Thyroid gland (tissue), 4 donors: ENCODE measurements at regions not wholly inside any gene's neighbourhood (a gene's known extent, or its start where the extent isn't known, plus 50 kb on each side); places are given as distances from the start of the nearest gene placed in this dataset.

Source experiments
- CTCF ChIP-seq, 6 experiments: fragments of 200-600 bp in 3 of 6; fragments of 450-650 bp in 3 of 6; sonication (generic) in 3 of 6; IDR thresholded peaks; one replicate each; pipeline ENCODE4 v1.5.1; 2016 to 2019; ENCODE audit warnings: antibody characterized with exemption in 6 of 6, mild to moderate bottlenecking in 2 of 6, inconsistent platforms in 1 of 6, moderate library complexity in 1 of 6
- POLR2A ChIP-seq, 2 donors: fragments of 450-650 bp; IDR thresholded peaks; one replicate each; pipeline ENCODE4 v1.6.1; 2017; ENCODE audit warnings: antibody characterized with exemption in 2 of 2, mild to moderate bottlenecking in 2 of 2, moderate library complexity in 1 of 2

GRCh38 chr3:77889616-77890015, 849.7 kb downstream of the ROBO2 start:
- no peak for TF ChIP-seq CTCF (IDR thresholded peaks at IDR 0.05)
- no peak for TF ChIP-seq POLR2A (IDR thresholded peaks at IDR 0.05)
